ENCODE measurements at regions not wholly inside any gene's neighbourhood (a gene's known extent, or its start where the extent isn't known, plus 50 kb on each side); places are given as distances from the start of the nearest gene placed in this dataset.

GRCh38 chr12:58202933-58203718 is 261.8 kb downstream of the ATP23 start:
- DNase-seq = no peak

GRCh38 chr12:58204071-58204470 is 262.7 kb downstream of the ATP23 start:
- DNase-seq = no peak

GRCh38 chr12:58206876-58207275 is 265.5 kb downstream of the ATP23 start:
- DNase-seq = peak; percentile 72 to 76

GRCh38 chr12:58211211-58211610 is 269.8 kb downstream of the ATP23 start:
- DNase-seq = no peak

- DNase-seq = no peak
These were observed 275.8 kb downstream of the ATP23 start for GRCh38 chr12:58217130-58217529.

DNA sequence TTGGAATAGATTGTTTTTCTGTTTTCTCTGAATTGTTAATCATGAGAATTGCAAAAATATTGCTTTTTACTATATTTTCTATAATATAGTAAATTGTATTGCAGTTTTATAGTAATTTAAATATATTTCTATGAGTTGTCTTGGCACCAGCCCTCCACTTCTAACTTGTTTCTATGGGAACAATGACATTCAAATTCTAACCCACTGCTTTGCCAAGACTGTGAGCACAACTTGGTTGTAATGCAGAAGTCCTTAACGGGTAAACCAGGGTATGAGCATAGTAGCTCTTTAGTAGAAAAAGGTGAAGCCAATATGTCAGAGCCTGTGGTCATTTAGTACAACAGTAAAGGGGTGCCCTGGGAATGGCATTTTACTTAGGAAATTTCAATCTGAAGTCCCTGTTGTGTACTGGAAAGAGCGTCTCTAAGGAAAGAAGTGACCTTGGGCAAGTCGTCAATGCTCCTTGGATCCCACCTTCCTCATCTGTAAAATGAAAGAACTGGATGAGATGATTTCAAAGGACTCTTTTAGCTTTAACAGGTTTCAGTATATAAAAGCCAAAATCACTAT is 283.3 kb downstream of the ATP23 start:
- DNase-seq = no peak

GRCh38 chr12:58225203-58225877 is 284.0 kb downstream of the ATP23 start:
- no peak for DNase-seq

DNA sequence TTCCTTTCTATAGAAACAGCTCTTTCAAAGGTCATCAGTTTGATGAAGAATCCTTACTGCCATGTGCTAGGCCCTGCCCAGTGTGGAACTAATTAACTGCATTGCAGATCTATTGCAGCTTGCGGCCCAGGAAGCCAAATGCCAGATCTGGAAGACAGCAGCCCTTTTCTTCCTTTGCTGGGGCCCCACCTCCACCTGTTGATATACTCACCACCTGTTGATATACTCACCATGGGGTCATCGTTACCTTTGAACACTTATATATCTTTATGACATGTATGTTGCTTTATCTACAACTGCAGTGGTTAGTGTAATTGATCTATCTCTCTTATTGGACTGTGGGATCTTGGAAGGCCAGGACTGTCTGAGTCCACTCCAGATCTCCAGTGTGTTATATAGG is 292.5 kb downstream of the ATP23 start:
- no peak for DNase-seq

DNA sequence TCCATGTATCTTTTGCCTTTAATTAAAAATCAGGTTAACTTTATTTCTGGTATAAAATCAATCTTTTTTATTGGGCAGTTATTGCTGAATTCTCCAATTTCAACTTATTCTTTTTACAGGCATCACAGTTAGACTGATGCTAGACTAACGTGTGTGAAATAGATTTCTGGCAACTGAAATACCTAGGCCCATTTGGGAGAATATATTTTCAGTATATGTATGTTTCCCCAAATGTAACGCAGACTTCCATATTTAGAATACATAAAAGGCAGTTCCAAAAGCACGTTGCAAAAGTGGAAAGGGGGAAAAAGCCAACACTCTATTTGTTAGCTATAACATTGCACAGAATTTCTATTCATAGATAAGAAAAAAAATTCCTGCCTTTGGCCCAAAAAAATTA is 297.0 kb downstream of the ATP23 start:
- DNase-seq = no peak

DNA sequence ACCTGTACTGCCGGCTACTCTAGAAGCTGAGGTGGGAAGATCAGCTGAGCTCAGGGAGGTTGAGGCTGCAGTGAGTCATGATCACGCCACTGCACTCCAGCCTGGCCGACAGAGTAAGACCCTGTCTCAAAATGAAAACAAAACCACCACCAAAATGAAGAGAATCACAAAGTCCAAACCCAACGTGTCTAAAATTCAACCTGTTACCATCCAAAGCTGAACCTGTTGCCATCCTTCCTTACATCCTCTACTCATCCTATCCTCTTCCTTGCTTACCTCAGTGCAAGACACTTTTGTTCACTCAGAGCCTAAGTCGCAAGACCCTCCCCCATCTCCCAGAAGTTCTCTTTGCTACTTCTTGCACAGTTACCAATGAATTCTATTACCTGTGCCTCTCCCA is 299.7 kb downstream of the ATP23 start:
- no peak for DNase-seq

DNA sequence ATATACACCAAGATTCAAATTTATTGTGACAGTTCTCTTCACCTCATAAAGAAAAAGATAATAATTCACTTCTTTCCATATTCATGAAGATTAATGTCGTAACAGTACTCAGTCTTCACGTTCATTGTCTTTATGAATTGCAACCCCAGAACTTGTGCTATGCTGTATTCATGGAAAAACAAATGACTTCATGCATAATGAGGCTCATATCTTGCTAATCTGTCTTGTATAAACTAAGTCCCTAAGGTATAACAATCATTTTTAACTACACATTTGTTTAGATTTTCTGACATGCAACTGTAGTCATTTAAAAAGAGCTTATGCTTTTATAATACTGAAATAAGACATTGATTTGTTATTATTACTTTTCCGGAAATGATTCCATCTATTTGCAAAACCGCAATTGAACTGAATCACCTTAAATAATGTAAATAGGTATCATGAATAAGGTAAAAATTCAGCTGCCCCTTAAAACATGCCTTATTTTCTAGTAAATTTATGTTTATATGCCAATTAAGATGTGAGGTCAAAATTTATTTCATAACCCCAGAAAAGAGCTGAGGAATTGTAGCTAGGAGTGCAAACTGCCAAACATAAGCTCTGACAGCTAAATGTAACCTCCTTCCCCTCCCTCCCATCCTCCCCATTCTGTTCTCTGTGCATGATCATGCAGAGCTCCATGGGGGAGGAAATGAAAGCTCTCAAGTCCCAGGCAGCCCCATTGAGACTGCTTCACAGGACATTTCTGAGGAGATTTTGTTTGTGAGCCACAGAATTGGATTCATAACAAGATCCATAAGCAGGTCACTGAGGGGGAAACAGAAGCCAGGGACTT is 301.6 kb downstream of the ATP23 start:
- DNase-seq = no peak

DNA sequence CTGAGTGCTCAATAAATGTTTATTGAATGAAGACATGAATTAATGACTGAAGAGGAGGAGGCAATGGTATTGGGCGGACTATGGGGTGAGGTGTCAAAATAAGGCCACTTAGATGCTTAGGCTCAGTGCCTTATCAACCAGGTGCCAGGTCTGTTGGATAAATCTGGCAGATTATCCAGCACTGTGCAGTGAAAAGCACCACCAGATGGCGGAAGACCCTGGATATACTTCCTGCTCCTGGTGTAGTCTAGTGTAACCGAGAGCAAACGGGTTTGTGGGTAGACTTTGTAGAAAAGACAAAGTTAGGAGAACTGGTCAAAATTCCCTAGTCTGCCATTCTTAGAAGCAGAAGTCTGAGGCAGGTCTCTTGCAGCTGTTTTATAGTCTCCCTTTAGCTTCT is 306.3 kb downstream of the ATP23 start:
- peak; percentile 48 to 61 for DNase-seq

DNA sequence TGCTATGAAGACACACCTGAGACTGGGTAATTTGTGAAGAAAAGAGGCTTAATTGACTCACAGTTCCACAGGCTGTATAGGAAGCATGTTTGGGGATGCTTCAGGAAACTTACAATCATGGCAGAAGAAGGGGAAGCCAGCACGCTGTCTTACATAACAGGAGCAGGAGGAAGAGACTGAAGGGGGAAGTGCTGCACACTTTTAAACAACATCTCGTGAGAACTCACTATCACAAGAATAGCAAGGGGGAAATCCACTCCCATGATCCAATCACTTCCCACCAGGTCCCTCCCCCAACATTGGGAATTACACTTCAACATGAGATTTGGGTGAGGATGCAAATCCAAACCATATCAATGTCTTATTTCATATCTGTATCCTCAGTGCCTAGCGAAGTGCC is 307.2 kb downstream of the ATP23 start:
- DNase-seq = no peak

DNA sequence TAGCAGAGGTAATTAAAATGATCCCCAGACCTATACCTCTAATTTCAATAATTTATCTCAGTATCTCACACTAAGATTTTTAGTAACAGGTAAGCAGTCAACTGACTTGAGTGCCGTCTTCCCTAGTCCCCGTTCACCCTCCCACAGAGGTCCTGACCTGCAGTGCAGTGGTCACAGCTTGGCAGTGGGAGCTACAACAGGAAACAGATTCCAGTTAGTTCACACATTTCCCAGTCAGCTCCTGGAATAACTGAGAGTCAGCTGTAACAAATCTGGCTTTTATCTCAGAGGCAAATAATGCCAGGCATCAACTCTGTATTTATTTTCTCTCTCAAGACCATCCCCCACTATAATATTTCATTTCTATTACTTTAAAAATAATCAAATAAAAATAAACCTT is 308.2 kb downstream of the ATP23 start:
- no peak for DNase-seq

DNA sequence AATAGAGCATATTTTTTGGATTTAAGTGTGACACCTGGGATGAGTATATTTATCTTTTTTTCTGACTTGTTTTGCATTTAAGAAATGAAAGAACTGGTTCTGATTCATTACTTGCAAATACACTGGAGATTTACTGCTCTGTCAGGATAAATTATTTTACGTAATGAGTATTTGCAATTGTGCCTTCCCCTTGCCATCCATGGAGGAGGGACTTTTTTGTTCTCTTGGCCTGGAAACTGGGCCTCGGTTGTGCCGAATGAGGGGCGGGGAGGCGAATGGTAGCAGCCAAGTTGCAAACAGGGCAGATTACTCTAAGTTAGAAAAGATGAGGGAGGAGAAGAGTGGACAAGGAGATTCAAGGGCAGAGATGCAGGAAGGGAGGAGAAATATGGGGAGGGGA is 308.7 kb downstream of the ATP23 start:
- no peak for DNase-seq

DNA sequence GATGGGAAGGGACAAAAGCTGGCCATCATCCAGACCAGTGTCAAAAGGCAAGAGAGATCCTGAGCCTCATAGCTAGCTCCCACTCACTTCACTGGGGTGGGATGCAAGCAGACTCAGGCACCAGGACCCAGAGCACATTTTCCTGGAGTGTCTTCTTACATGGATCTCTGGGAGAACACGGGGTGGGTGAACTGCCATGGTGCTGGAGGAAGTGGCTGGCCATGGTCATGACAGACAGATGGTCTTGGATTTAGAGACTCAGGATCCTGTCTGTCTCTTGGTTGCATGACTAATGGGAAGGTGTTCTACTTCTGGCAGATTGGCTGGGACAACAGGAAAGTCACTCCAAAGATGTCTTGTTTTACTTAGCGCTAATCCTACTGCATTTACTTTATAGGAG is 311.5 kb downstream of the ATP23 start:
- peak in 1 of 2 experiments; percentile 60 for DNase-seq

DNA sequence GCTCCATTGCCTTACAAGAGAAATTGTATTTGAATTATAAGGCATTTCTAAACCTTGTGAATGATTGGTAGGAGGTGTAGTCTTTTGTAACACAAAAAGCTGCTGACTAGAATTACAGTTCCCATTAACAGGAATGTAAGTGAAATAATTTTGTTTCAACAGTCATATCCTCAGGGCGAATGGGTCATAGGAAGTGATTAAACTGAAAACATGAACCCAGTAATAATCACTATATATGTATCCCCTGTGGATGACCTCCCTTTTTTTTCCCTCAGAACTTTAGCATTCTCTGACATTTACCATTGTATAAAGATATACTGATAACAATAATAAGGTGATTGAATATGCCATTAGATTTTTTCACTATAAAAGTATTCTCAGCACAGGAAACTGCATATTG is 312.3 kb downstream of the ATP23 start:
- DNase-seq = no peak

DNA sequence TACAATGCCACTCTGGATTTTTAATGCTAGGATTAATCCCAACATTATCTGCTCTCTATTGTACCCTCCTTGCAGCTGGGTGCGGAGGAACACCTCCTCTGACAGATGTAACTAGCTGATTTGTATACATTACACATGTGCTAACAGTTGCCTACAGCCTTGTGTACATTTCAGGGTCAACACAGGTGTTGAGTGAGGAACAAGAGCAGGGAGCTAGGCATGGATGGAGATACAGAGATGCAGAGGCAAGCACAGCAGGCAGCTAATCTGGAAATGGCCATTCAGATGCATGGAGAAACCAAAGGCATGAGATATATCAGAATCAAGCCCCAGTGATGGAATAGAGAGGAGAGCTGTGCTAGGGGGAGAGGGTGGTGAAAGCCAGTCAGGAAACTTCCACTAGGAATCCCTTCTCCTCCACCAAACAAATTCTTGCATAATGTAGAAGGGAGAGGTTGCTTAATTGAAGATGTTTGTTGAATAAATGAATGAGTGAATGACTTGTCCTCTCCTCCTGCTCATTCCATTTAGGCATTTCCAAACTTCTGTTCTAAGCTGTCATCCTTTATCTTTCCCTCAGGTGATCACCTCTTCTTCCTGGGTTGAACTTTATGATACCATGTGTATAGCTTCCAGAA is 313.2 kb downstream of the ATP23 start:
- peak in 1 of 2 experiments; percentile 7 for DNase-seq

DNA sequence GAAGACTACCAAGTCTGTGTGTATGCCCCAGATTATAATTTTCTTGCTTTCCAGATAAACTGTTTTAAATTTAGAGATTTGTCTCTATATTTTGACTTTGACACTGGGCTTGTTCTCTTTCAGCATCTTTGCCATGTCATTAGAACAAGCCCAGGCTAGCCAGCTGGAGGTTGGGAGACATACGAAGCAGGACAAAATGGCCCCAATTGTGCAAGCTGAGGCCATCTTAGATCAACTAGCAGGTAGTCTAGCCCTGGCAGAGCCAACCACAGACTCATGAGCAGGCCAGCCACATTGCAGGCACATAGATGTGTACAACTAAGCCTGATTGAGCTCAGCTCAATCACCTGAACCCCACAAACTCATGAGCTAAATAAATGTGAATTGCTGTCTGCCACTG is 321.4 kb downstream of the ATP23 start:
- DNase-seq = no peak

GRCh38 chr12:58263816-58264215 is 322.4 kb downstream of the ATP23 start:
- no peak for DNase-seq

DNA sequence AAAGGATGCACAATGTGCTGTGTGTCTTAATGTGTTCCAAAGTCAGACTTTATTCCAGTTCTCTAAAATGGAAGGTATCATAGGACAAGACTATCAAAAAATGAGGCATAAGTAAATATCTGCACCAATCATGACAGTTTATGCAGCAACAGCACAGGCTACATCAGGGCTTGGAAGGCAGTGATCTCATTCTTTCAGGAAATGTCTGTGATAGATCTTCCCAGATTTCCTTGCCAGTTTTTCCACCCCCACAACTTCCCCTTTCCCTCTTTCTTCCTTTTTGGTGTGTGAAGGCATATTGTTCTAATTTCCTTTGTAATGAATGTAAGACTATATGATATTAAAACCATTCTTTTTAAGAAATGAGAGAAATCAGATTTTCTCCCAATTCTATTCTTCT is 326.7 kb downstream of the ATP23 start:
- no peak for DNase-seq

- no peak for DNase-seq
These were observed 328.1 kb downstream of the ATP23 start for GRCh38 chr12:58269476-58269875.
